C4-2B (cell line): ENCODE measurements at regions not wholly inside any gene's neighbourhood (a gene's known extent, or its start where the extent isn't known, plus 50 kb on each side); places are given as distances from the start of the nearest gene placed in this dataset.

Experiments used
- CTCF ChIP-seq: fragments of 450-650 bp; conservative IDR thresholded peaks from 2 replicates; pipeline ENCODE4 v1.5.1; 2017; ENCODE audit warnings: mild to moderate bottlenecking
- ZFX ChIP-seq: fragments of 450-650 bp; IDR thresholded peaks from 2 replicates; pipeline ENCODE4 v1.6.1; 2017

GRCh38 chr14:104386151-104386841, 193.3 kb upstream of the C14orf180 start:
- no peak for TF ChIP-seq CTCF
- no peak for TF ChIP-seq ZFX
